ENCODE measurements at regions not wholly inside any gene's neighbourhood (a gene's known extent, or its start where the extent isn't known, plus 50 kb on each side); places are given as distances from the start of the nearest gene placed in this dataset.

DNA sequence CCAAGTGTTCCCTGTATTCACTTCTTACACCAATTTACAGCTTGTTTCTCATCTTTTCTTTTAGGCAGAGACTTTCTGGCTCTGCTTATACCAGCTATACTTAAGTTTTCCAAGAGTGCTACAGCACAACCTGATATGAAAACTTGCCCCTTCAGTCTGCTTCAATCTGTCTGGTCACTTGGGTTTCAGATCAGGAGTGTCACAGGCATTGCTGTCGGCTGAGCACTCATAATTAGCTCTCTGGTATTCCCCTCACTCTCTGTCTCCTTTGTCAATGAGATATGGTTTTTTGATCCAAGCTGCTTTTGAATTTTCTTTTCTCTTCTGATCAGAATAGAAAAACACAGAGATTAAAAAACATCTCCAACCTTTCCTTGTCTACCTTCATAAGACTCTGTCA is 194.9 kb upstream of the UMPS start:
- TF ChIP-seq, protein P1, sequence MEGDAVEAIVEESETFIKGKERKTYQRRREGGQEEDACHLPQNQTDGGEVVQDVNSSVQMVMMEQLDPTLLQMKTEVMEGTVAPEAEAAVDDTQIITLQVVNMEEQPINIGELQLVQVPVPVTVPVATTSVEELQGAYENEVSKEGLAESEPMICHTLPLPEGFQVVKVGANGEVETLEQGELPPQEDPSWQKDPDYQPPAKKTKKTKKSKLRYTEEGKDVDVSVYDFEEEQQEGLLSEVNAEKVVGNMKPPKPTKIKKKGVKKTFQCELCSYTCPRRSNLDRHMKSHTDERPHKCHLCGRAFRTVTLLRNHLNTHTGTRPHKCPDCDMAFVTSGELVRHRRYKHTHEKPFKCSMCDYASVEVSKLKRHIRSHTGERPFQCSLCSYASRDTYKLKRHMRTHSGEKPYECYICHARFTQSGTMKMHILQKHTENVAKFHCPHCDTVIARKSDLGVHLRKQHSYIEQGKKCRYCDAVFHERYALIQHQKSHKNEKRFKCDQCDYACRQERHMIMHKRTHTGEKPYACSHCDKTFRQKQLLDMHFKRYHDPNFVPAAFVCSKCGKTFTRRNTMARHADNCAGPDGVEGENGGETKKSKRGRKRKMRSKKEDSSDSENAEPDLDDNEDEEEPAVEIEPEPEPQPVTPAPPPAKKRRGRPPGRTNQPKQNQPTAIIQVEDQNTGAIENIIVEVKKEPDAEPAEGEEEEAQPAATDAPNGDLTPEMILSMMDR (IDR thresholded peaks at IDR 0.05; ENCODE audit: insufficient read depth, low read length, poor library complexity, severe bottlenecking): no peak
- no peak for TF ChIP-seq EZH2phosphoT487 (conservative IDR thresholded peaks at IDR 0.05; ENCODE audit: low read length)

All from SU-DHL-6 (cell line).